ENCODE measurements at regions not wholly inside any gene's neighbourhood (a gene's known extent, or its start where the extent isn't known, plus 50 kb on each side); places are given as distances from the start of the nearest gene placed in this dataset.

DNA sequence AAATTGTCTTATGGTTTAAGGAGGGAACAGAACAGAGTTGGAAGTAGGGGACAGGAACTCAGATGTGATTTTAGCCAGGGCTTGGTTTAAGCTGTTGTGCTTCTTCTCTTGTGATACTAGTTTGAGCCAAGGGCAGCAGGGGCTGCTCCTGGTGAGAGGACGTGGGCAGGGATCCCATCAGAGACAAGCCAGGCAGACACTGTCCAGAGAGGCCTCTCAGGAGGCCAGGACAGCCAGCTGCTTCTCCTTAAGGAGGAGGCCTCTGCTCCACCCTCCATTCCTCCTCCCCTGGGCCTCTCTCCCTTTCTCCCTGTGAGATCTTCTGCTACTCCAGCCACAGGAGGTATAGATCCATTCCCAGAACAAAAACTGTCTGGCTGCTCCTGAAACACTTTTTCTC lies 108.4 kb upstream of the MLN start (continued):
- no peak for TF ChIP-seq TCF7L2 (IDR thresholded peaks at IDR 0.05; ENCODE audit: borderline replicate concordance, extremely low read depth, insufficient read depth, insufficient read length)
- TF ChIP-seq FOSL1 (IDR thresholded peaks at IDR 0.05; ENCODE audit: low read depth): no peak
- TF ChIP-seq, protein P1, sequence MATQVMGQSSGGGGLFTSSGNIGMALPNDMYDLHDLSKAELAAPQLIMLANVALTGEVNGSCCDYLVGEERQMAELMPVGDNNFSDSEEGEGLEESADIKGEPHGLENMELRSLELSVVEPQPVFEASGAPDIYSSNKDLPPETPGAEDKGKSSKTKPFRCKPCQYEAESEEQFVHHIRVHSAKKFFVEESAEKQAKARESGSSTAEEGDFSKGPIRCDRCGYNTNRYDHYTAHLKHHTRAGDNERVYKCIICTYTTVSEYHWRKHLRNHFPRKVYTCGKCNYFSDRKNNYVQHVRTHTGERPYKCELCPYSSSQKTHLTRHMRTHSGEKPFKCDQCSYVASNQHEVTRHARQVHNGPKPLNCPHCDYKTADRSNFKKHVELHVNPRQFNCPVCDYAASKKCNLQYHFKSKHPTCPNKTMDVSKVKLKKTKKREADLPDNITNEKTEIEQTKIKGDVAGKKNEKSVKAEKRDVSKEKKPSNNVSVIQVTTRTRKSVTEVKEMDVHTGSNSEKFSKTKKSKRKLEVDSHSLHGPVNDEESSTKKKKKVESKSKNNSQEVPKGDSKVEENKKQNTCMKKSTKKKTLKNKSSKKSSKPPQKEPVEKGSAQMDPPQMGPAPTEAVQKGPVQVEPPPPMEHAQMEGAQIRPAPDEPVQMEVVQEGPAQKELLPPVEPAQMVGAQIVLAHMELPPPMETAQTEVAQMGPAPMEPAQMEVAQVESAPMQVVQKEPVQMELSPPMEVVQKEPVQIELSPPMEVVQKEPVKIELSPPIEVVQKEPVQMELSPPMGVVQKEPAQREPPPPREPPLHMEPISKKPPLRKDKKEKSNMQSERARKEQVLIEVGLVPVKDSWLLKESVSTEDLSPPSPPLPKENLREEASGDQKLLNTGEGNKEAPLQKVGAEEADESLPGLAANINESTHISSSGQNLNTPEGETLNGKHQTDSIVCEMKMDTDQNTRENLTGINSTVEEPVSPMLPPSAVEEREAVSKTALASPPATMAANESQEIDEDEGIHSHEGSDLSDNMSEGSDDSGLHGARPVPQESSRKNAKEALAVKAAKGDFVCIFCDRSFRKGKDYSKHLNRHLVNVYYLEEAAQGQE (IDR thresholded peaks at IDR 0.05; ENCODE audit: low read depth): no peak
- no peak for TF ChIP-seq POLR2A (IDR thresholded peaks at IDR 0.05; ENCODE audit: borderline replicate concordance, extremely low read depth, insufficient read depth, insufficient read length)
- no peak for TF ChIP-seq ZFX (IDR thresholded peaks at IDR 0.05)
- no peak for TF ChIP-seq CBX3 (IDR thresholded peaks at IDR 0.05; ENCODE audit: low read depth)
- TF ChIP-seq, protein P2, sequence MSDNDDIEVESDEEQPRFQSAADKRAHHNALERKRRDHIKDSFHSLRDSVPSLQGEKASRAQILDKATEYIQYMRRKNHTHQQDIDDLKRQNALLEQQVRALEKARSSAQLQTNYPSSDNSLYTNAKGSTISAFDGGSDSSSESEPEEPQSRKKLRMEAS (IDR thresholded peaks at IDR 0.05): no peak
- no peak for TF ChIP-seq YY1 (IDR thresholded peaks at IDR 0.05; ENCODE audit: extremely low read depth, insufficient replicate concordance, low read depth, low read length)

DNA sequence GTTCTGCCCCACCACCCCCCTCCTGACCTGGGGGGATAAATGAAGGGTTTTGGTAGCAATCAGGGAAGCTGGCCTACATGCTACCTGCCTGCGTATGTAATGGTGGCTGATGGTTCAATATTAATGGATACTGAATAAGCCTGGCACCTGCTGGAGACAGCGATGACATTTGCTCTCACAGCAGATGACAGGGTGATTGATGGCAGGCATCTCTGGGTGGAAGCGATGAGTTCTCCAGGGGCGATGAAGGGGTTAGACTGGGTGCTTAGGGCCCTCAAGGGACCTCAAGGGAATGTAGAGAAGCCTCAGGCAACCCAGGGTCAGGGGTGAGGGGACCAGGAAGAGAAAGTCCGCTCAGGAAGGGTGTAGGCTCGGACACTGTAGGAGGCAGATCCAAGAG lies 107.7 kb upstream of the MLN start:
- ChIA-PET RAD21 (ENCODE audit: low non-redundant PET in 1 of 2, low total read pairs in 2 of 2, uncharacterized antibody in 2 of 2, unreplicated experiment in 2 of 2) (no interaction called here), CTCF (no interaction called here), POLR2A (no interaction called here)
- H3K4me2 ChIP-seq (ENCODE audit: low read length): no peak overlapping the region
- intact Hi-C loops (cut with micrococcal nuclease): no loop called here
- DNase-seq (ENCODE audit: low read depth, low spot score): no peak
- H4K20me1 ChIP-seq (ENCODE audit: insufficient read depth): no peaks in the 10 kb centered on the region
- no peak overlapping the region for H3K4me3 ChIP-seq (replicated peaks in 1 of 2; ENCODE audit: low read depth in 1 of 2, low read length in 2 of 2)
- no peak overlapping the region for H2AFZ ChIP-seq (ENCODE audit: low read depth, low read length, poor library complexity, severe bottlenecking)
- no peaks in the 10 kb centered on the region for H3K79me2 ChIP-seq (ENCODE audit: insufficient read depth, low read length)
- ATAC-seq: no peak
- H3K9me2 ChIP-seq (ENCODE audit: insufficient read depth): no peaks in the 10 kb centered on the region
- H3K27ac ChIP-seq (ENCODE audit: low read depth, low read length): no peak overlapping the region
- no peaks in the 10 kb centered on the region for H3K4me1 ChIP-seq (ENCODE audit: control insufficient read depth in 1 of 2, insufficient read depth in 2 of 2, low read length in 2 of 2)
- H3K9ac ChIP-seq (ENCODE audit: low read length): no peak overlapping the region
- no peaks in the 10 kb centered on the region for H3K9me3 ChIP-seq (ENCODE audit: control insufficient read depth in 1 of 2, insufficient read depth in 1 of 2, low read depth in 1 of 2, low read length in 2 of 2)
- no TSS peak for BruUV-seq (replicated peaks)
- H3K36me3 ChIP-seq (ENCODE audit: control insufficient read depth in 1 of 2, insufficient read depth in 2 of 2, low read length in 2 of 2): no peaks in the 10 kb centered on the region
- no peaks in the 10 kb centered on the region for H3K27me3 ChIP-seq (ENCODE audit: insufficient read depth, low read length)
- TF ChIP-seq SIN3A (IDR thresholded peaks at IDR 0.05; ENCODE audit: low read depth): no peak
- TF ChIP-seq SRF (IDR thresholded peaks at IDR 0.05; ENCODE audit: low read depth): no peak
- TF ChIP-seq ELF1 (IDR thresholded peaks at IDR 0.05; ENCODE audit: borderline replicate concordance, low read depth): no peak
- TF ChIP-seq, protein P3, sequence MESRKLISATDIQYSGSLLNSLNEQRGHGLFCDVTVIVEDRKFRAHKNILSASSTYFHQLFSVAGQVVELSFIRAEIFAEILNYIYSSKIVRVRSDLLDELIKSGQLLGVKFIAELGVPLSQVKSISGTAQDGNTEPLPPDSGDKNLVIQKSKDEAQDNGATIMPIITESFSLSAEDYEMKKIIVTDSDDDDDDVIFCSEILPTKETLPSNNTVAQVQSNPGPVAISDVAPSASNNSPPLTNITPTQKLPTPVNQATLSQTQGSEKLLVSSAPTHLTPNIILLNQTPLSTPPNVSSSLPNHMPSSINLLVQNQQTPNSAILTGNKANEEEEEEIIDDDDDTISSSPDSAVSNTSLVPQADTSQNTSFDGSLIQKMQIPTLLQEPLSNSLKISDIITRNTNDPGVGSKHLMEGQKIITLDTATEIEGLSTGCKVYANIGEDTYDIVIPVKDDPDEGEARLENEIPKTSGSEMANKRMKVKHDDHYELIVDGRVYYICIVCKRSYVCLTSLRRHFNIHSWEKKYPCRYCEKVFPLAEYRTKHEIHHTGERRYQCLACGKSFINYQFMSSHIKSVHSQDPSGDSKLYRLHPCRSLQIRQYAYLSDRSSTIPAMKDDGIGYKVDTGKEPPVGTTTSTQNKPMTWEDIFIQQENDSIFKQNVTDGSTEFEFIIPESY (IDR thresholded peaks at IDR 0.05; ENCODE audit: extremely low read depth, insufficient replicate concordance, low read length): no peak
- no peak for TF ChIP-seq EZH2phosphoT487 (IDR thresholded peaks at IDR 0.05; ENCODE audit: borderline replicate concordance)
- TF ChIP-seq SP1 (IDR thresholded peaks at IDR 0.05; ENCODE audit: low read depth): no peak
- no peak for TF ChIP-seq JUND (IDR thresholded peaks at IDR 0.05)
- no peak for TF ChIP-seq YY1 (IDR thresholded peaks at IDR 0.05; ENCODE audit: extremely low read depth, insufficient replicate concordance, low read depth, low read length)
- TF ChIP-seq RAD21 (IDR thresholded peaks at IDR 0.05; ENCODE audit: low read depth): no peak
- TF ChIP-seq EGR1 (IDR thresholded peaks at IDR 0.05; ENCODE audit: low read depth): no peak

Measured in HCT116 (cell line).